ENCODE measurements at regions not wholly inside any gene's neighbourhood (a gene's known extent, or its start where the extent isn't known, plus 50 kb on each side); places are given as distances from the start of the nearest gene placed in this dataset.

DNA sequence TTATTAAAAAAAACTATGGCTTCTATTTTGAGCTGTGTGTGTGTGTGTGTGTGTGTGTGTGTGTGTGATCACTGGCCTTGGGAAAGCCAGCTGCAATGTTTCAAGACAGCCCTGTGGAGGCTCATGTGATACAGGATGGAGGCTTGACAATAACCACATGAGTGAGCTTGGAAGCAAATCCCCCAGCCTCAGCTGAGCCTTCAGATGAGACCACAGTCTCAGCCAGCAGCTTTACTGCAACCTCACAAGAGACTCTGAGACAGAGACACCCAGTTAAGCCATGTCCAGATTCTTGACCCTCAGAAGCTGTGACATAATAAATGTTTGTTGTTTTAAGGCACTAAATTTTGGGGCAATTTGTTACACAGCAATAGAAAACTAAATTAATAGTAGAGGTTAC lies 52.5 kb downstream of the GRK7 start:
- DNase-seq (ENCODE audit: extremely low read depth in 1 of 4, low spot score in 3 of 4) (no peak), FAIRE-seq (no peak), ATAC-seq (no peak)
- intact Hi-C loops (cut with micrococcal nuclease) (no loop called here), in situ Hi-C loops (cut with MboI) (no loop called here)
- Histone ChIP-seq H3K4me2 (ENCODE audit: insufficient read depth, low read length) (no peak overlapping the region), H3K4me3 (no peak overlapping the region), H3K36me3 (ENCODE audit: control insufficient read depth, insufficient read depth, low read length) (no peaks in the 10 kb centered on the region), H3K27me3 (ENCODE audit: control insufficient read depth in 2 of 2, insufficient read depth in 2 of 2, low read length in 2 of 2) (no peaks in the 10 kb centered on the region), H3K9ac (ENCODE audit: insufficient read depth in 1 of 2, low read depth in 2 of 2, low read length in 2 of 2) (no peak overlapping the region), H4K20me1 (replicated peaks; ENCODE audit: control insufficient read depth, insufficient read depth, low read length) (no peaks in the 10 kb centered on the region), H2AFZ (ENCODE audit: low read depth, low read length) (no peak overlapping the region), H3K27ac (ENCODE audit: extremely low read depth, low read depth, low read length) (no peak overlapping the region), H3K9me1 (ENCODE audit: control insufficient read depth, insufficient read depth, low read length) (no peaks in the 10 kb centered on the region), H3K4me1 (replicated peaks in 1 of 2; ENCODE audit: control insufficient read depth in 2 of 2, insufficient read depth in 2 of 2, low read length in 2 of 2) (no peaks in the 10 kb centered on the region), H3K9me3 (replicated peaks; ENCODE audit: control insufficient read depth, insufficient read depth, low read depth, low read length) (no peaks in the 10 kb centered on the region), H3K79me2 (ENCODE audit: control insufficient read depth, insufficient read depth, low read length) (no peaks in the 10 kb centered on the region)
- no TSS peak for BruUV-seq (replicated peaks)
- TF ChIP-seq, protein P1, sequence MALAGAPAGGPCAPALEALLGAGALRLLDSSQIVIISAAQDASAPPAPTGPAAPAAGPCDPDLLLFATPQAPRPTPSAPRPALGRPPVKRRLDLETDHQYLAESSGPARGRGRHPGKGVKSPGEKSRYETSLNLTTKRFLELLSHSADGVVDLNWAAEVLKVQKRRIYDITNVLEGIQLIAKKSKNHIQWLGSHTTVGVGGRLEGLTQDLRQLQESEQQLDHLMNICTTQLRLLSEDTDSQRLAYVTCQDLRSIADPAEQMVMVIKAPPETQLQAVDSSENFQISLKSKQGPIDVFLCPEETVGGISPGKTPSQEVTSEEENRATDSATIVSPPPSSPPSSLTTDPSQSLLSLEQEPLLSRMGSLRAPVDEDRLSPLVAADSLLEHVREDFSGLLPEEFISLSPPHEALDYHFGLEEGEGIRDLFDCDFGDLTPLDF (CRISPR knock-in tag; IDR thresholded peaks at IDR 0.05): no peak
- TF ChIP-seq, protein P2, sequence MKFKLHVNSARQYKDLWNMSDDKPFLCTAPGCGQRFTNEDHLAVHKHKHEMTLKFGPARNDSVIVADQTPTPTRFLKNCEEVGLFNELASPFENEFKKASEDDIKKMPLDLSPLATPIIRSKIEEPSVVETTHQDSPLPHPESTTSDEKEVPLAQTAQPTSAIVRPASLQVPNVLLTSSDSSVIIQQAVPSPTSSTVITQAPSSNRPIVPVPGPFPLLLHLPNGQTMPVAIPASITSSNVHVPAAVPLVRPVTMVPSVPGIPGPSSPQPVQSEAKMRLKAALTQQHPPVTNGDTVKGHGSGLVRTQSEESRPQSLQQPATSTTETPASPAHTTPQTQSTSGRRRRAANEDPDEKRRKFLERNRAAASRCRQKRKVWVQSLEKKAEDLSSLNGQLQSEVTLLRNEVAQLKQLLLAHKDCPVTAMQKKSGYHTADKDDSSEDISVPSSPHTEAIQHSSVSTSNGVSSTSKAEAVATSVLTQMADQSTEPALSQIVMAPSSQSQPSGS (CRISPR knock-in tag; IDR thresholded peaks at IDR 0.05): no peak
- TF ChIP-seq, protein P3, sequence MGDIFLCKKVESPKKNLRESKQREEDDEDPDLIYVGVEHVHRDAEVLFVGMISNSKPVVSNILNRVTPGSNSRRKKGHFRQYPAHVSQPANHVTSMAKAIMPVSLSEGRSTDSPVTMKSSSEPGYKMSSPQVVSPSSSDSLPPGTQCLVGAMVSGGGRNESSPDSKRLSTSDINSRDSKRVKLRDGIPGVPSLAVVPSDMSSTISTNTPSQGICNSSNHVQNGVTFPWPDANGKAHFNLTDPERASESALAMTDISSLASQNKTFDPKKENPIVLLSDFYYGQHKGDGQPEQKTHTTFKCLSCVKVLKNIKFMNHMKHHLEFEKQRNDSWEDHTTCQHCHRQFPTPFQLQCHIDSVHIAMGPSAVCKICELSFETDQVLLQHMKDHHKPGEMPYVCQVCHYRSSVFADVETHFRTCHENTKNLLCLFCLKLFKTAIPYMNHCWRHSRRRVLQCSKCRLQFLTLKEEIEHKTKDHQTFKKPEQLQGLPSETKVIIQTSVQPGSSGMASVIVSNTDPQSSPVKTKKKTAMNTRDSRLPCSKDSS (IDR thresholded peaks at IDR 0.05; ENCODE audit: low read depth, partially characterized antibody): peak; percentile 31
- peak; percentile 36 for TF ChIP-seq ZFP36 (IDR thresholded peaks at IDR 0.05; ENCODE audit: low read depth, low read length, partially characterized antibody)
- peak in 1 of 2 experiments; percentile 63; a peak in 1 of 3 replicates for TF ChIP-seq CBX3 (IDR thresholded peaks at IDR 0.05; ENCODE audit: borderline replicate concordance in 1 of 2, low read length in 2 of 2)
- no peak for TF ChIP-seq KLF10 (CRISPR knock-in tag; IDR thresholded peaks at IDR 0.05)
- TF ChIP-seq ZEB2 (IDR thresholded peaks at IDR 0.05): no peak
- no peak for TF ChIP-seq MAFK (IDR thresholded peaks at IDR 0.05; ENCODE audit: low read length)
- no peak for TF ChIP-seq CTBP1 (IDR thresholded peaks at IDR 0.05; ENCODE audit: borderline replicate concordance)
- POLR2A ChIA-PET: no interaction called here
- CTCF ChIA-PET (ENCODE audit: low intra/inter-chr PET ratio): no interaction called here

All from K562 (cell line).